ENCODE measurements at regions not wholly inside any gene's neighbourhood (a gene's known extent, or its start where the extent isn't known, plus 50 kb on each side); places are given as distances from the start of the nearest gene placed in this dataset.

GRCh38 chr6:120736740-120737139 lies 597.5 kb downstream of the TBC1D32 start:
- Mint-ChIP-seq H3K27ac (no peak overlapping the region), H3K4me3 (no peak overlapping the region), H3K4me1 (no peaks in the 10 kb centered on the region), H3K27me3 (ENCODE audit: low read depth in 3 of 3) (no peaks in the 10 kb centered on the region), H3K36me3 (no peaks in the 10 kb centered on the region), H3K9me3 (peaks cover 0 to 6% (median 2%) of the 10 kb centered on the region in 7 donors)
- Histone ChIP-seq H3K4me1 (ENCODE audit: control insufficient read depth in 1 of 2, insufficient read depth in 2 of 2, low read length in 2 of 2) (no peaks in the 10 kb centered on the region), H3K27ac (ENCODE audit: low read depth in 1 of 2, low read length in 2 of 2) (no peak overlapping the region), H3K36me3 (replicated peaks in 1 of 2; ENCODE audit: control insufficient read depth in 1 of 2, insufficient read depth in 2 of 2, low read length in 2 of 2) (no peaks in the 10 kb centered on the region), H3K9me3 (replicated peaks in 1 of 2; ENCODE audit: control insufficient read depth in 1 of 2, insufficient read depth in 1 of 2, low read length in 2 of 2) (peaks cover 4 to 9% of the 10 kb centered on the region in 2 donors), H3K27me3 (ENCODE audit: control insufficient read depth in 2 of 2, insufficient read depth in 2 of 2, low read length in 2 of 2) (no peaks in the 10 kb centered on the region), H3K9ac (ENCODE audit: insufficient read depth, low read length, poor library complexity, severe bottlenecking) (no peak overlapping the region), H3K4me2 (replicated peaks; ENCODE audit: extremely low read depth, low read length, poor library complexity, severe bottlenecking) (no peak overlapping the region), H3K79me2 (ENCODE audit: insufficient read depth, low read length) (no peaks in the 10 kb centered on the region), H4K20me1 (ENCODE audit: insufficient read depth, low read length) (no peaks in the 10 kb centered on the region), H2AFZ (ENCODE audit: insufficient read depth, low read depth, low read length, poor library complexity, severe bottlenecking) (no peak overlapping the region), H3K4me3 (replicated peaks in 1 of 3; ENCODE audit: low read depth in 2 of 3, low read length in 3 of 3) (no peak overlapping the region)
- no peak for TF ChIP-seq CTCF (IDR thresholded peaks at IDR 0.05)
- intact Hi-C loops (cut with micrococcal nuclease), result no loop called here
- DNase-seq, result no peak
- 86% methylated on average over 2 of the region's 2 CpGs for WGBS (ENCODE audit: insufficient coverage)

GRCh38 chr6:120735641-120736040 lies 598.6 kb downstream of the TBC1D32 start:
- no peak overlapping the region for H3K4me2 ChIP-seq (replicated peaks; ENCODE audit: extremely low read depth, low read length, poor library complexity, severe bottlenecking)
- no peaks in the 10 kb centered on the region for H3K36me3 ChIP-seq (replicated peaks in 1 of 2; ENCODE audit: control insufficient read depth in 1 of 2, insufficient read depth in 2 of 2, low read length in 2 of 2)
- no peaks in the 10 kb centered on the region for H3K27me3 ChIP-seq (ENCODE audit: control insufficient read depth in 2 of 2, insufficient read depth in 2 of 2, low read length in 2 of 2)
- no peak overlapping the region for H3K4me3 ChIP-seq (replicated peaks in 1 of 3; ENCODE audit: low read depth in 2 of 3, low read length in 3 of 3)
- WGBS (ENCODE audit: insufficient coverage), result 81% methylated on average over 2 of the region's 2 CpGs
- intact Hi-C loops (cut with micrococcal nuclease), result no loop called here
- H3K27ac ChIP-seq (ENCODE audit: low read depth in 1 of 2, low read length in 2 of 2), result no peak overlapping the region
- H3K79me2 ChIP-seq (ENCODE audit: insufficient read depth, low read length), result no peaks in the 10 kb centered on the region
- no peaks in the 10 kb centered on the region for H3K4me1 ChIP-seq (ENCODE audit: control insufficient read depth in 1 of 2, insufficient read depth in 2 of 2, low read length in 2 of 2)
- H3K9me3 ChIP-seq (replicated peaks in 1 of 2; ENCODE audit: control insufficient read depth in 1 of 2, insufficient read depth in 1 of 2, low read length in 2 of 2), result peaks cover 4 to 10% of the 10 kb centered on the region in 2 donors
- Mint-ChIP-seq H3K9me3 (peaks cover 0 to 7% (median 2%) of the 10 kb centered on the region in 7 donors), H3K27ac (no peak overlapping the region), H3K4me3 (no peak overlapping the region), H3K4me1 (no peaks in the 10 kb centered on the region), H3K27me3 (ENCODE audit: low read depth in 3 of 3) (no peaks in the 10 kb centered on the region), H3K36me3 (no peaks in the 10 kb centered on the region)
- H2AFZ ChIP-seq (ENCODE audit: insufficient read depth, low read depth, low read length, poor library complexity, severe bottlenecking), result no peak overlapping the region
- no peak for TF ChIP-seq CTCF (IDR thresholded peaks at IDR 0.05)
- no peak for DNase-seq
- H4K20me1 ChIP-seq (ENCODE audit: insufficient read depth, low read length), result no peaks in the 10 kb centered on the region
- no peak overlapping the region for H3K9ac ChIP-seq (ENCODE audit: insufficient read depth, low read length, poor library complexity, severe bottlenecking)
